ENCODE measurements at regions not wholly inside any gene's neighbourhood (a gene's known extent, or its start where the extent isn't known, plus 50 kb on each side); places are given as distances from the start of the nearest gene placed in this dataset.

DNA sequence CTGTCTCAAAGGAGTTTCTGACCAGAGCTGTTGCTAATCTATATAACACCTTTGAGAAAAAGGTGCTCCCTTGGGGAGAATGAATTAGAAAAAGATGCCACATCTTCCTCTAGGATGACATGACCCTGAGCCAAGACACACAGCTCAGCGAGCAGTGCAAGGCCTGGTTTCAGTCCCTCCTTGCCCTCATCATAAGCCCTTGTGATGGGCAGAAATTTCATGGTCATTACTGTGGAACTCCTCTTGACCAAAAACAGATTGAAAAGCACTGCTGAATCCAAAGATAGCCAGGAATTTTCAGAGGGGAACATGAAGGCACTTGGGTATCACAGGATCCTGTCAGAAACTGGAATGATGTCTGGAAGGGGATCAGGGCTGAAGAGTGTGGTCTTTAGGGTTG lies 74.1 kb upstream of the IRX6 start:
- TF ChIP-seq POLR2A (IDR thresholded peaks at IDR 0.05; ENCODE audit: low read depth, low read length) (no peak), CHD1 (IDR thresholded peaks at IDR 0.05; ENCODE audit: low read depth, low read length) (no peak), RFX5 (IDR thresholded peaks at IDR 0.05; ENCODE audit: low read depth, low read length) (no peak), RCOR1 (IDR thresholded peaks at IDR 0.05; ENCODE audit: insufficient replicate concordance, low read length) (no peak), CEBPB (IDR thresholded peaks at IDR 0.05; ENCODE audit: low read depth, low read length) (no peak)
- Histone ChIP-seq H2BK120ac (ENCODE audit: low read depth, low read length) (no peak overlapping the region), H2BK15ac (ENCODE audit: low read depth, low read length) (no peak overlapping the region), H3K27me3 (ENCODE audit: control insufficient read depth, insufficient read depth, low read length) (no peaks in the 10 kb centered on the region), H3K27ac (ENCODE audit: insufficient read depth, low read length) (no peak overlapping the region), H3K9me1 (ENCODE audit: insufficient read depth, low read length) (no peaks in the 10 kb centered on the region), H3K14ac (replicated peaks; ENCODE audit: low read depth, low read length) (no peak overlapping the region), H2AFZ (replicated peaks; ENCODE audit: low read length, poor library complexity) (no peak overlapping the region), H2AK5ac (ENCODE audit: low read depth, low read length) (no peak overlapping the region), H3K18ac (ENCODE audit: low read depth, low read length) (no peak overlapping the region), H3K36me3 (ENCODE audit: control insufficient read depth, insufficient read depth, low read length) (no peaks in the 10 kb centered on the region), H3K9me3 (ENCODE audit: control insufficient read depth, insufficient read depth, low read length) (no peaks in the 10 kb centered on the region), H3K4me3 (ENCODE audit: insufficient read depth, low read depth, low read length) (no peak overlapping the region), H3K4ac (ENCODE audit: low read depth, low read length) (no peak overlapping the region), H3K4me2 (ENCODE audit: low read depth, low read length) (no peak overlapping the region), H3K23ac (ENCODE audit: low read depth, low read length) (no peak overlapping the region), H3K56ac (ENCODE audit: extremely low read depth, insufficient read depth, low read length) (no peak overlapping the region), H3K9ac (ENCODE audit: low read depth, low read length) (no peak overlapping the region), H4K5ac (ENCODE audit: low read depth, low read length) (no peak overlapping the region), H4K8ac (ENCODE audit: low read depth in 2 of 2, low read length in 2 of 2) (no peak overlapping the region), H4K91ac (ENCODE audit: insufficient read depth, low read depth, low read length) (no peak overlapping the region), H2BK5ac (ENCODE audit: low read depth, low read length, poor library complexity, severe bottlenecking) (no peak overlapping the region), H2BK20ac (ENCODE audit: low read depth, low read length) (no peak overlapping the region), H3K79me1 (ENCODE audit: low read depth in 1 of 2, low read length in 2 of 2) (no peaks in the 10 kb centered on the region), H2AK9ac (replicated peaks; ENCODE audit: low read depth, low read length, poor library complexity) (no peak overlapping the region), H3K4me1 (ENCODE audit: control insufficient read depth, insufficient read depth, low read length) (no peaks in the 10 kb centered on the region), H4K20me1 (ENCODE audit: insufficient read depth, low read length) (no peaks in the 10 kb centered on the region)
- ChIA-PET CTCF (no interaction called here), POLR2A (ENCODE audit: unreplicated experiment) (no interaction called here)
- BruUV-seq (replicated peaks): no TSS peak
- no CpG with 5 or more reads among the region's 1 CpG for WGBS, 2 experiments (ENCODE audit: extremely low coverage in 2 of 2, insufficient read length in 1 of 2)
- in situ Hi-C loops (cut with MboI; ENCODE audit: low sequenced_read_pairs) (no loop called here), intact Hi-C loops (cut with micrococcal nuclease) (no loop called here), dilution Hi-C loops (cut with HindIII; ENCODE audit: low sequenced_read_pairs, unreplicated experiment) (no loop called here)
- no peak for DNase-seq
- ATAC-seq (ENCODE audit: low read depth): no peak

Measured in IMR-90 (cell line).